Mesenchymal stem cell (in vitro differentiated cells and primary cell): ENCODE measurements at regions not wholly inside any gene's neighbourhood (a gene's known extent, or its start where the extent isn't known, plus 50 kb on each side); places are given as distances from the start of the nearest gene placed in this dataset.

Experiments
- DNase-seq: peaks from one replicate; pipeline ENCODE4 v3.0.0-alpha.2; 2013
- H2AFZ ChIP-seq: one replicate; pipeline ENCODE4 v1.6.1; 2013; ENCODE audit warnings: low read depth, mild to moderate bottlenecking, control low read depth, inconsistent platforms, low read length, moderate library complexity
- H2AK5ac ChIP-seq: 2 replicates; pipeline ENCODE4 v1.6.1; 2013; ENCODE audit warnings: low read length, moderate library complexity, mild to moderate bottlenecking, inconsistent platforms; ENCODE audit not compliant: severe bottlenecking
- H2BK120ac ChIP-seq: one replicate; pipeline ENCODE4 v1.6.1; 2013; ENCODE audit warnings: low read depth, mild to moderate bottlenecking, inconsistent platforms, low read length, moderate library complexity
- H2BK12ac ChIP-seq, 2 experiments: one replicate each; pipeline ENCODE4 v1.6.1; 2013; ENCODE audit warnings: inconsistent platforms in 2 of 2, low read length in 2 of 2, mild to moderate bottlenecking in 2 of 2, moderate library complexity in 2 of 2, control low read depth in 1 of 2
- H2BK15ac ChIP-seq: one replicate; pipeline ENCODE4 v1.6.1; 2013; ENCODE audit warnings: mild to moderate bottlenecking, low read depth, inconsistent platforms; ENCODE audit not compliant: poor library complexity, severe bottlenecking
- H2BK5ac ChIP-seq: 2 replicates; pipeline ENCODE4 v1.6.1; 2013; ENCODE audit warnings: low read depth, mild to moderate bottlenecking, low read length, control low read depth, inconsistent platforms; ENCODE audit not compliant: poor library complexity, severe bottlenecking
- H3K14ac ChIP-seq, 2 experiments: one replicate each; pipeline ENCODE4 v1.6.1; 2013; ENCODE audit warnings: inconsistent platforms in 2 of 2, low read length in 2 of 2, control low read depth in 1 of 2, mild to moderate bottlenecking in 1 of 2, moderate library complexity in 1 of 2
- H3K18ac ChIP-seq, 2 experiments: one replicate each; pipeline ENCODE4 v1.6.1; 2013; ENCODE audit warnings: inconsistent platforms in 2 of 2, low read length in 2 of 2, control low read depth in 1 of 2, low read depth in 1 of 2, mild to moderate bottlenecking in 1 of 2
- H3K23ac ChIP-seq, 2 experiments: one replicate each; pipeline ENCODE4 v1.6.1; 2013; ENCODE audit warnings: inconsistent platforms in 2 of 2, low read length in 2 of 2, mild to moderate bottlenecking in 2 of 2, moderate library complexity in 2 of 2, control low read depth in 1 of 2
- H3K27ac ChIP-seq: 2 replicates; pipeline ENCODE4 v1.5.1; 2013; ENCODE audit warnings: mild to moderate bottlenecking, moderate library complexity, low read length, control low read depth, inconsistent platforms; ENCODE audit not compliant: poor library complexity, severe bottlenecking
- H3K27me3 ChIP-seq, 2 experiments: 2 replicates each; pipeline versions ENCODE4 v1.6.1 to v1.7.0; 2013; ENCODE audit warnings: low read length in 2 of 2, mild to moderate bottlenecking in 2 of 2, moderate library complexity in 2 of 2, control low read depth in 1 of 2, inconsistent platforms in 1 of 2; ENCODE audit not compliant: control insufficient read depth in 1 of 2, insufficient read depth in 1 of 2
- H3K36me3 ChIP-seq, 2 experiments: 2 replicates each; pipeline versions ENCODE4 v1.6.1 to v1.7.0; 2013; ENCODE audit warnings: low read length in 2 of 2, control low read depth in 1 of 2, inconsistent platforms in 1 of 2, low read depth in 1 of 2, mild to moderate bottlenecking in 1 of 2; ENCODE audit not compliant: insufficient read depth in 2 of 2, control insufficient read depth in 1 of 2
- H3K4ac ChIP-seq, 2 experiments: one replicate each; pipeline ENCODE4 v1.6.1; 2013; ENCODE audit warnings: inconsistent platforms in 2 of 2, low read length in 2 of 2, mild to moderate bottlenecking in 2 of 2, moderate library complexity in 2 of 2, control low read depth in 1 of 2, low read depth in 1 of 2
- H3K4me1 ChIP-seq: 2 replicates; pipeline ENCODE4 v1.6.1; 2013; ENCODE audit warnings: low read depth, low read length, control low read depth; ENCODE audit not compliant: control insufficient read depth, insufficient read depth
- H3K4me2 ChIP-seq: 2 replicates; pipeline ENCODE4 v1.6.1; 2013; ENCODE audit warnings: low read length, mild to moderate bottlenecking, inconsistent platforms; ENCODE audit not compliant: poor library complexity, severe bottlenecking
- H3K4me3 ChIP-seq, 2 experiments: 2 replicates each; pipeline versions ENCODE4 v1.5.1 to v1.7.0; 2013; ENCODE audit warnings: low read length in 2 of 2, mild to moderate bottlenecking in 2 of 2, control low read depth in 1 of 2, low read depth in 1 of 2; ENCODE audit not compliant: insufficient read depth in 1 of 2
- H3K79me1 ChIP-seq: replicated peaks from 2 replicates; pipeline ENCODE4 v1.6.1; 2013; ENCODE audit warnings: mild to moderate bottlenecking, control low read depth, low read length, inconsistent platforms; ENCODE audit not compliant: poor library complexity, severe bottlenecking
- H3K9ac ChIP-seq: 2 replicates; pipeline ENCODE4 v1.7.0; 2013; ENCODE audit warnings: mild to moderate bottlenecking, low read length, moderate library complexity
- H3K9me3 ChIP-seq: 2 replicates; pipeline ENCODE4 v1.7.0; 2013; ENCODE audit warnings: mild to moderate bottlenecking, low read length; ENCODE audit not compliant: control insufficient read depth
- H4K8ac ChIP-seq: one replicate; pipeline ENCODE4 v1.6.1; 2013; ENCODE audit warnings: inconsistent platforms, mild to moderate bottlenecking, low read length, moderate library complexity
- H4K91ac ChIP-seq: one replicate; pipeline ENCODE4 v1.6.1; 2013; ENCODE audit warnings: mild to moderate bottlenecking, low read length, inconsistent platforms
- WGBS: methylation state at CpG from one replicate; pipeline ENCODE4 v1.1.7; 2013; ENCODE audit warnings: mixed read lengths; 5-methylcytosine and 5-hydroxymethylcytosine counted together

DNA sequence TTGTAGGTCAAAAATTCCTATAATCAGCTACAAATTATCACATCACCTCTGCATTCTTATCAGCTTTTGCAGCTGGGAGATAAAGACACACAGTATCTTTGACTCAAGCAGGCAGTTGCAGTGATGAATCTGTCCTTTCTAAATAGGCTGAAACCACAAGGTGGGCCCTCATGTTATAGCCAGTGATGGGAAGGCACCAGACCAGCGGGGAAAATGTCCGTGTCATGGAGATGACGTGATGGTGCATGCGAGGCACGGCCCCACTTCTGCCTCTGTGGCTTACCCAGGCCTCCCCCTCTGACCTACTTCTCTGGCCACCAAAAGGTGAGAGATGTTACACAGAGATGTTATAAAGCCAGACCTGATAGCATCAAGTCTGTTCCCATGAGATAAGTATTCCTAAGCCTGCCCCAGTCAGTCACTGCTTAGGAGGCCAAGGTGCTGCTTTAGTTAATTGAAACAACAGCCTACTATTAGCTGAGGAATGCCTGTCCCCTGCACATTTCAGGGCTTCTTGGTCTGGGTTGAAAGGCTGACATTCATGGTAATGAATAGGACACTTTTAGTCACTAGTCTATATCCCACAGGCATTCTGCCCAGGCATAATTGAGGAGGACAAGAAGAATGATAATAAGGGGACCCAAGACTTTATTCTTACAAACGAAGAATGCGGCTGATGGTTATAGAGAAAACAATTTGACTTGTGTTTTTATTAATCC is 327.9 kb downstream of the LPIN1 start:
- no peak overlapping the region for H2BK5ac ChIP-seq
- H3K27me3 ChIP-seq, result no peaks in the 10 kb centered on the region
- no peak overlapping the region for H3K23ac ChIP-seq
- no peaks in the 10 kb centered on the region for H3K9me3 ChIP-seq
- H2AFZ ChIP-seq, result no peak overlapping the region
- no peak overlapping the region for H2BK120ac ChIP-seq
- 69% methylated on average over 7 of the region's 7 CpGs for WGBS
- H4K8ac ChIP-seq, result no peak overlapping the region
- peak overlapping the region in 1 of 2 experiments; percentile 57 for H3K14ac ChIP-seq
- no peak for DNase-seq
- H3K27ac ChIP-seq, result no peak overlapping the region
- H2BK15ac ChIP-seq, result no peak overlapping the region
- H3K36me3 ChIP-seq, result no peaks in the 10 kb centered on the region
- H2BK12ac ChIP-seq, result peak overlapping the region in 1 of 2 experiments; percentile 64
- peak overlapping the region; percentile 11 for H4K91ac ChIP-seq
- H3K4ac ChIP-seq, result no peak overlapping the region
- H3K4me2 ChIP-seq, result no peak overlapping the region
- no peaks in the 10 kb centered on the region for H3K4me1 ChIP-seq
- no peak overlapping the region for H2AK5ac ChIP-seq
- peak overlapping the region in 1 of 2 experiments; percentile 68 for H3K18ac ChIP-seq
- no peaks in the 10 kb centered on the region for H3K79me1 ChIP-seq
- no peak overlapping the region for H3K9ac ChIP-seq
- no peak overlapping the region for H3K4me3 ChIP-seq

DNA sequence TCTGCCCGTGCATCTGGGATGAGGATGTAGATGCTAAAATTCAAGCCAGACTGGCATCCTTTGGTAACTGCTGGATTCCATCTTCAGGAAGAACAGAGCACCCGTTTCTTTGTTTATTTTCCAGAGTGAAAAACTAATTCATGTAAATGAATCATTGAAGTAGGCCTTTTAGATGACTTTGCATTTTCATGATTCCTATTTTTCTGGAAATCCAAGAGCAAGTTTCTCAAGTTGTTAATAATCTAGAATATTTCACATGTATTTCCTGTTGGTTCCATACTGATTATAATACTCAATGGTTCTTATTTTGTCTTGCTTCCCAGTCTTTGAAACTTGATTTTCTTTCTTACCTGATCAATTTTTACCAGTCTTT is 328.4 kb downstream of the LPIN1 start:
- no peak overlapping the region for H2AK5ac ChIP-seq
- H3K23ac ChIP-seq, result no peak overlapping the region
- no peak overlapping the region for H4K8ac ChIP-seq
- no peak overlapping the region for H3K4ac ChIP-seq
- H2BK12ac ChIP-seq, result no peak overlapping the region
- H3K18ac ChIP-seq, result no peak overlapping the region
- no peaks in the 10 kb centered on the region for H3K4me1 ChIP-seq
- H2BK120ac ChIP-seq, result no peak overlapping the region
- H3K27me3 ChIP-seq, result no peaks in the 10 kb centered on the region
- no peak overlapping the region for H2BK15ac ChIP-seq
- no peak overlapping the region for H2AFZ ChIP-seq
- WGBS, result 81% methylated on average over 1 of the region's 2 CpGs
- DNase-seq, result no peak
- no peak overlapping the region for H4K91ac ChIP-seq
- no peak overlapping the region for H3K27ac ChIP-seq
- H3K9me3 ChIP-seq, result no peaks in the 10 kb centered on the region
- no peak overlapping the region for H3K14ac ChIP-seq
- no peak overlapping the region for H3K4me2 ChIP-seq
- H3K79me1 ChIP-seq, result no peaks in the 10 kb centered on the region
- H3K9ac ChIP-seq, result no peak overlapping the region
- H3K4me3 ChIP-seq, result no peak overlapping the region
- H3K36me3 ChIP-seq, result no peaks in the 10 kb centered on the region
- no peak overlapping the region for H2BK5ac ChIP-seq

DNA sequence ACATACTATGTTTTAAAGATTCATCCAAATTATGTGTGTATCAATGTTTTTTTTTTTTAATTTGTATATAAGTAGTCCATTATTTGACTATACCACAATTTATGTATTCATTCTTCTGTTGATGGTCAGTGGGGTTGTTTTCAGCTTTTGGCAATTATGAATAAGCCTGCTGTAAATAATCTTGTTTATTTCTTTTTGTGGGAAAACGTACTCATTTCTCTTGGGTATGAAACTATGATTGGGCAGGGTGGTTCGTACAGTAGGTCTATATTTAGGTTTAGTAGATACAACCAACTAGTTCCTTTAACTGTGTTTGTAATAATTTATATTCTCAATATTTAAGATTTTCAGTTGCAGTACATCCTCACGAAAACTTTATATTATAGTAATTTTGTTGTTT is 329.2 kb downstream of the LPIN1 start:
- Histone ChIP-seq H3K23ac (no peak overlapping the region), H3K4me2 (no peak overlapping the region), H3K14ac (no peak overlapping the region), H3K4me3 (no peak overlapping the region), H3K27me3 (no peaks in the 10 kb centered on the region), H3K4ac (no peak overlapping the region), H3K27ac (no peak overlapping the region), H3K9ac (no peak overlapping the region), H2BK15ac (no peak overlapping the region), H2AFZ (no peak overlapping the region), H3K79me1 (no peaks in the 10 kb centered on the region), H2BK5ac (no peak overlapping the region), H3K4me1 (no peaks in the 10 kb centered on the region), H3K18ac (no peak overlapping the region), H3K36me3 (no peaks in the 10 kb centered on the region), H4K91ac (no peak overlapping the region), H4K8ac (no peak overlapping the region), H3K9me3 (no peaks in the 10 kb centered on the region), H2BK120ac (no peak overlapping the region), H2BK12ac (no peak overlapping the region), H2AK5ac (no peak overlapping the region)
- DNase-seq, result no peak
- 100% methylated on average over 1 of the region's 3 CpGs for WGBS

DNA sequence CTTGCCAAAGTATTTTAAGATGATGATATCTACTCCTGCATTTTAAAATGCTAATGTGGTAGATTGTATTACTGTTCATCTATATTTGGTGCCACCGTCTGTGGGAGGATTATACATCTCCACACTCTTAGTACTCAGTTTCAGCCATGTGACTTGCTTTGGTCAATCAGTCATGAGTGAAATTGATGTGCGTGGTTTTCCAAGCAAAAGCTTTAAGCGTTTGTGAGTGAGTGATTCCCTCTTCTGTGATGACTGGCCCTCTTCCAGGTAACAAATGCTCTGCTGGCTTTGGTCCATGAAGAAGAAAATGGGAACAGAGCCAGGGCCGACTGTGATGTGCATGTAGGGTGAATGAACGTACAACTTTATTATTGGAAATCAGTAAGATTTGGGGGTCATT is 330.4 kb downstream of the LPIN1 start:
- no peak overlapping the region for H2BK12ac ChIP-seq
- H3K27ac ChIP-seq, result no peak overlapping the region

More for the DNA sequence above, 330.4 kb downstream of the LPIN1 start:
- H2BK15ac ChIP-seq, result no peak overlapping the region
- no peaks in the 10 kb centered on the region for H3K27me3 ChIP-seq
- no peak overlapping the region for H2AK5ac ChIP-seq
- no peaks in the 10 kb centered on the region for H3K4me1 ChIP-seq
- H3K9ac ChIP-seq, result no peak overlapping the region
- H2BK120ac ChIP-seq, result no peak overlapping the region
- no peak overlapping the region for H4K8ac ChIP-seq
- H3K79me1 ChIP-seq, result no peaks in the 10 kb centered on the region
- no peak overlapping the region for H3K14ac ChIP-seq
- DNase-seq, result no peak
- H3K9me3 ChIP-seq, result no peaks in the 10 kb centered on the region
- no peaks in the 10 kb centered on the region for H3K36me3 ChIP-seq
- H2AFZ ChIP-seq, result no peak overlapping the region
- no peak overlapping the region for H3K23ac ChIP-seq
- 81% methylated on average over 4 of the region's 5 CpGs for WGBS
- H2BK5ac ChIP-seq, result no peak overlapping the region
- H3K18ac ChIP-seq, result no peak overlapping the region
- no peak overlapping the region for H3K4me3 ChIP-seq
- H4K91ac ChIP-seq, result no peak overlapping the region
- H3K4me2 ChIP-seq, result no peak overlapping the region
- H3K4ac ChIP-seq, result no peak overlapping the region
